ENCODE measurements at regions not wholly inside any gene's neighbourhood (a gene's known extent, or its start where the extent isn't known, plus 50 kb on each side); places are given as distances from the start of the nearest gene placed in this dataset.

- DNase-seq (ENCODE audit: extremely low spot score), result no peak
- no peak for TF ChIP-seq CTCF (IDR thresholded peaks at IDR 0.05; ENCODE audit: control extremely low read depth, extremely low read depth, low read depth, missing control alignments)
- ChIA-PET CTCF (interaction anchor here (1.1 kb wide), 1 partner anchor 11 kb away, joined by 3 read pairs; no protein-coding TSS in a partner anchor), POLR2A (no interaction called here)
These were observed 202.3 kb upstream of the LMNTD1 start for GRCh38 chr12:25755136-25755970.

GRCh38 chr12:25755971-25756260 lies 202.6 kb upstream of the RASSF8 start:
- CTCF ChIA-PET, result interaction anchor here (1.1 kb wide), 1 partner anchor 11 kb away, joined by 3 read pairs; no protein-coding TSS in a partner anchor
- DNase-seq (ENCODE audit: extremely low spot score), result no peak
- no peak for TF ChIP-seq CTCF (IDR thresholded peaks at IDR 0.05; ENCODE audit: control extremely low read depth, extremely low read depth, low read depth, missing control alignments)
- POLR2A ChIA-PET, result no interaction called here

GRCh38 chr12:25757037-25757665 lies 201.3 kb upstream of the RASSF8 start:
- POLR2A ChIA-PET, result no interaction called here
- no peak for DNase-seq (ENCODE audit: extremely low spot score)
- CTCF ChIA-PET, result interaction anchor here (2.5 kb wide), 1 partner anchor 10 kb away, joined by 10 read pairs; no protein-coding TSS in a partner anchor
- TF ChIP-seq CTCF (IDR thresholded peaks at IDR 0.05; ENCODE audit: control extremely low read depth, extremely low read depth, low read depth, missing control alignments), result no peak

GRCh38 chr12:25759752-25760151 lies 198.7 kb upstream of the RASSF8 start:
- ChIA-PET CTCF (no interaction called here), POLR2A (no interaction called here)
- DNase-seq (ENCODE audit: extremely low spot score), result no peak
- TF ChIP-seq CTCF (IDR thresholded peaks at IDR 0.05; ENCODE audit: control extremely low read depth, extremely low read depth, low read depth, missing control alignments), result no peak

GRCh38 chr12:25761356-25761755 lies 197.1 kb upstream of the RASSF8 start:
- DNase-seq (ENCODE audit: extremely low spot score), result no peak
- CTCF ChIA-PET, result interaction anchor here (1.4 kb wide), 1 partner anchor 11 kb away, joined by 3 read pairs; no protein-coding TSS in a partner anchor
- POLR2A ChIA-PET, result no interaction called here
- TF ChIP-seq CTCF (IDR thresholded peaks at IDR 0.05; ENCODE audit: control extremely low read depth, extremely low read depth, low read depth, missing control alignments), result no peak

GRCh38 chr12:25764409-25764808 lies 194.1 kb upstream of the RASSF8 start:
- POLR2A ChIA-PET, result no interaction called here
- CTCF ChIA-PET, result no interaction called here
- DNase-seq (ENCODE audit: extremely low spot score), result no peak
- no peak for TF ChIP-seq CTCF (IDR thresholded peaks at IDR 0.05; ENCODE audit: control extremely low read depth, extremely low read depth, low read depth, missing control alignments)
